Fibroblast of mammary gland (primary cell): ENCODE measurements at regions not wholly inside any gene's neighbourhood (a gene's known extent, or its start where the extent isn't known, plus 50 kb on each side); places are given as distances from the start of the nearest gene placed in this dataset.
"Not testable (repeated sequence)": the region's sequence is repeated elsewhere in the genome, so short reads cannot be mapped to it uniquely, and the experiment has no call there.

ENCODE experiments used
- DNase-seq: peaks from one replicate; pipeline ENCODE4 v3.0.0-alpha.2; 2010; ENCODE audit warnings: low read depth
- H3K4me3 ChIP-seq: 2 replicates; pipeline ENCODE4 v1.5.1; 2011; ENCODE audit warnings: low read depth, mild to moderate bottlenecking, low read length, moderate library complexity; ENCODE audit not compliant: control insufficient read depth
- CTCF ChIP-seq: conservative IDR thresholded peaks from 2 replicates; pipeline ENCODE4 v1.5.1; 2011; ENCODE audit warnings: low read depth, low read length, inconsistent platforms; ENCODE audit not compliant: control insufficient read depth, insufficient read depth

GRCh38 chr11:25613451-25613850 lies 718.5 kb upstream of the ANO3 start:
- H3K4me3 ChIP-seq: no peak overlapping the region
- no peak for TF ChIP-seq CTCF

DNA sequence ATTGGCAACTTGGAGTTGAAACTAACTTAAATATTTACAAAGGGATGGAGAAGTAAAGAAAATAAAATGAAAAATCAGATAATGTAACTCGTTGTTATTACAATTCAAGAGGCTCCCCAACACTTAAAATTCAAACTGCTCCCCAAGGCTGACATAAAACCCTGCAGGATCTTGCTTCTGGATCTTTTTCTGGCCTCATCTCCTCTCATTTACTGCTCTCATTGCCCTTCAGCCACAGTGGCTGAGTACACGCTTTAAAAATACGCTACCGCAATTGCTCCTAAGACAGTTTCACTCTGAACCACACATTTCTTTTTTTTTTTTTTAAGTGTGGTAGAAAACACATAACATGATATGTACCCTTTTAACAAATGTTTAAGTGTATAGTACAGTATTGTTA lies 718.1 kb upstream of the ANO3 start:
- H3K4me3 ChIP-seq: no peak overlapping the region
- TF ChIP-seq CTCF: no peak
- DNase-seq: no peak

More at GRCh38 chr11:25613451-25613850, 718.5 kb upstream of the ANO3 start:
- no peak for DNase-seq

DNA sequence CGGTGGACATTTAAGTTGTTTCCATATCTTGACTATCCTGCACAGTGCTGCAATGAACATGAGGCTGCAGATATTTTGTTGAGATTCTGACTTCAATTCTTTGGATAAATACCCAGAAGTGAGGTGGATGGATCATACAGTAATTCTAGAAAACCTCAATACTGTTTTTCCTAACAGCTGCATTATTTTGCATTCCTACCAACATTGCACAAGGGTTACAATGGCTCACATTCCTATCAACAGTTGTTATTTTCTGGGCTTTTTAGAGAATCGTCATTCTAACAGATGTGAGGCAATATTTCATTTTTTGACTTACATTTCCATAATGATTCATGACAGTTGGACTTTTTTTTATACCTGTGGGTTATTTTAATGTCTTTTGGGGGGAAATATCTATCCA lies 716.9 kb upstream of the ANO3 start:
- no peak overlapping the region for H3K4me3 ChIP-seq
- DNase-seq: no peak
- TF ChIP-seq CTCF: no peak

DNA sequence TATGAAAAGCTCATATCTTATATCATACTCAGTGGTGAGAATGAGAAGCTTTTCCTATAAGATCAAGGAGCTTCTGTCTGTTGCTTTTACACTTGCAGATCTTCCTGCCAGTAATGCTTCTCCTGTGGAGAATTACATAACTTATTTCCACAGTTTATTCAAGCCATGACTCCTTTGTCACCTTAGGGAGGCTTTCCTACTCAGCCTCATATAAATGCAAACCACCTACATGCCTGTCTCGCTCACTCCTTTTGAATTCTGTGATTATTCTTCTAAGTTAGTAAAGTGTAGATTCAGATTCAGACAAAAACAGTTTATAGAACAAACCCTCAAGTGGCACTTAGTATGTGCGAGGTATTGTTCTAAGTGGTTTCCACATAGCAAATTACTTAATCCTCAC lies 716.1 kb upstream of the ANO3 start:
- DNase-seq: no peak
- H3K4me3 ChIP-seq: no peak overlapping the region
- TF ChIP-seq CTCF: no peak

DNA sequence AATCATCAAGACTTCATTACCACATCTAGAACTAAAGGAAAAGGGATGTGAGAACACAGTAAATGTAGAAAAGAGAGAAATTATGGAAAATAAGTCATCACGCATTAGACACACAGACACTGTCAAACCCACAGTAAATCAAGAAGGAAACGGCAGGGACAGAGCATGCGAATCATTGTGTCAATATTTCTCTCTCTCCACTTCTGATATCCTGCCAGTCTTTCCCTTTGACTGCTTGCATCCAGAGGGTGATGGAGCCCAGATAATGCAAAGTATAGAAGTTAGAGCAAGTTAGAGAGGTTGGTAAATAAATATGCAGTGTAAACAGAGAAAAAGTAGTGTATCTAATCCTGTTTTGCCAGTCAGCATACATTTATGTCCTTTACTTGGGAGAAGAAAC lies 706.8 kb upstream of the ANO3 start:
- no peak for TF ChIP-seq CTCF
- no peak overlapping the region for H3K4me3 ChIP-seq
- no peak for DNase-seq

DNA sequence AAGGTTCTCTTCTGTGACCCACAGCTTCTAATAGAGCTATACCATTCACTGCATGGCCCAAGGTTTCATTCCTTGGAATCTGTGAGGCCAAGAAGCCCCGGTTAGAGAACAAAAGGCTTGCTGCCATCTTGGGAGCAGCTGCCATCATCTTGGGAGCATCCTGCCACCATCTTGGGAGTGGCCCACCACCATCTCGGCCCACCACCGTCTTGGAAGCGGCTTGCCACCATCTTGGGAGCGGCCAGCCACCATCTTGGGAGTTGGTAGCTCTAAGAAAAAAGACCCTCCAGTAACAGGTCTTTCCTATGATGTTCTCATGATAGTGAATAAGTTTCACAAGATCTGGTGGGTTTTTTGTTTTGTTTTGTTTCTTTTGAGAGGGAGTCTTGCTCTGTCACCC lies 703.9 kb upstream of the ANO3 start:
- no peak overlapping the region for H3K4me3 ChIP-seq
- no peak for DNase-seq
- no peak for TF ChIP-seq CTCF

DNA sequence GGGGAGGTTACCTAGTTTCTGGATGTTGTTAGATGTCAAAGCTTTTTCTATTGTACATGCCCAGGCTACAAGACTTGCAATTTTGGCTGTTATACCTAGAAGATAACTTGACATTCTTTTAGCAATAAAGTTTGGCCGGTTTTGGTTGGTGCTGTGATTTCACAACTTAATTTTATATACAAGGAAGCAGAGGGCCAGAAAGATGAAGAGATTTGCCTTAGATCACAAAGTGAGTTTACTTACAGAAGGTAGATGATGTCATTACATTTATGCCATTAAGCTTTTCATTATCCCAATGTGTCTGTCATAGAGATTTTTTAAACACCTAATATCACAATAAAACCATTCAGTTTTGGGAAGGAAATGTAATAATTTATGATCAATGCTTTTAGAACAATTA lies 698.7 kb upstream of the ANO3 start:
- no peak for DNase-seq
- TF ChIP-seq CTCF: no peak
- no peak overlapping the region for H3K4me3 ChIP-seq

DNA sequence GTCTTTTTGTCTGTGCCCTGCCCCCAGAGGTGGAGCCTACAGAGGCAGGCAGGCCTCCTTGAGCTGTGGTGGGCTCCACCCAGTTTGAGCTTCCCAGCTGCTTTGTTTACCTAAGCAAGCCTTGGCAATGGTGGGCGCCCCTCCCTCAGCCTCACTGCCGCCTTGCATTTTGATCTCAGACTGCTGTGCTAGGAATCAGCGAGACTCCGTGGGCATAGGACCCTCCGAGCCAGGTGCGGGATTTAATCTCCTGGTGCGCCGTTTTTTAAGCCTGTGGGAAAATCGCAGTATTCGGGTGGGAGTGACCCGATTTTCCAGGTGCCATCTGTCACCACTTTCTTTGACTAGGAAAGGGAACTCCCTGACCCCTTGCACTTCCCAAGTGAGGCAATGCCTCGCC lies 682.7 kb upstream of the ANO3 start:
- DNase-seq, H3K4me3 ChIP-seq: not testable (repeated sequence)
